GM21576 (cell line): ENCODE measurements at regions not wholly inside any gene's neighbourhood (a gene's known extent, or its start where the extent isn't known, plus 50 kb on each side); places are given as distances from the start of the nearest gene placed in this dataset.

Experiments used
- ATAC-seq: cut with Tn5 transposase; IDR thresholded peaks from one replicate; pipeline ENCODE4 v1.9.1; 2021; ENCODE audit warnings: mild to moderate bottlenecking, moderate library complexity; ENCODE audit not compliant: unreplicated experiment

DNA sequence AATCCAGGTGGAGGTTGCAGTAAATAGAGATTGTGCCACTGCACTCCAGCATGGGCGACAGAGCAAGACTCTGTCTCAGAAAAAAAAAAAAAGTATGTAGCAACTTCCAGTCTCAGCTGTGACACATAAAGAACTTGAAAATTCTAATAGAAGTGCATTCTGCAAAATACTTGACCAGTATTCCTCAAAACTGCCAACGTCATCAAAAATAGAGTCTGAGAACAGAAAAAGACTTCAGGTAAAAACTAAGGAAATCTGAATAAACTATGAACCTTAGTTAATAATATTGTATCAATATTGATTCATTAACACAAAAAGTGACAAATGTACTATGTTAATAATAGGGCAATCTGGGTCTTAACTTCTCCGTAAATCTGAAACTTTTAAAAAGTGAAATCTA is 76.7 kb upstream of the WDR75 start:
- ATAC-seq, result no peak

DNA sequence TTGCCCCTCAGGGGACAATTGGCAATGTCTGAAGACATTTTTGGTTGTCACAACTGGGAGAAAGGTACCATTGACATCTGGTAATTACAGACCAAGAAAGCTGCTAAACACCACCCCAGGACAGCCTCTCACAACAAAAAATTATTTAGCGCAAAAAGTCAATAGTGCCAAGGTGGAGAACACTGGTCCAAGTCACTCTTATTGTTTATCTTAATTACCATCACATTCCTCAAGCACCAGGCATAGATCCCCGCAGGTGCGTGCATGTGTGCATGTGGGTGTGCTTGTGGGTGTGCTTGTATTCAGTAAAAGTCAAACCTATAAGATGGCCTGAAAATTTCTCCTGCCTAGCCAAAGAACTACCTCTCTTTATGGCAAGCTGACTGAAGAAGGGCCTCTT is 74.9 kb upstream of the WDR75 start:
- no peak for ATAC-seq

DNA sequence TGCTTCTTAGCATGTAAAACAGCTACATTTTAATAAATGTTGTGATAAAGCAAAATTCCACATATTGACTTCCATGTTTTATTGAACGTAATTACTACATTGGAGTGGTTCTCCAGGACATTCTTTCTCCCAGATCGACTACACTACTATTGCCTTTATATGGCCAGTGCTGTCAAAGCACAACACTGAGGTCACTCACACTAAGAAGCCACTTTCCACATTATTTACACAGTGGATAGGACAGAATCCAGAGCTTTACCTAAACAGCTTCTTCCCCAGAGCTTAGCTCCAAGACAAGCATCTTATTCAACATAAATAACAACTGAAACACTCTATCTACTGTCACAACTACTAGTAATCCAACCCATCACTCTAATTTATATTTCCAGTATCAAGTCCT is 73.9 kb upstream of the WDR75 start:
- ATAC-seq, result no peak

DNA sequence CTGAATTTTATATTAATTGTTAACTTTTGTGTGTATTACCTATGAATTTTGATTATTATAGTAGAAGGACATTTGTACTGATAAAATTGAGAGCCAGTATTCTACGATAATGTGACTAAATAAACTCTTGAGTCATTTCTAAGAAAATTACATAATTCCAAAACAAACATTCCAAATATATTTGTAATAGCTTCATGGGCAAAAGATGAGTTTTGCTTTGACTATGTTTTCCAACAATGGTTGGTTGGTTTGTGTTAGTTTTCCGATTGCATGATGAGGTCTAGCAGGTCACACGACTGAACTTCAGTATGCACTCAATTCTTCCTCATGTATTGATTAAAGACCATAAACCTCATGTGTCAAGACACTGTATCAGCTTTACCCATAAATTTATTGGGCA is 71.7 kb upstream of the WDR75 start:
- ATAC-seq, result no peak

DNA sequence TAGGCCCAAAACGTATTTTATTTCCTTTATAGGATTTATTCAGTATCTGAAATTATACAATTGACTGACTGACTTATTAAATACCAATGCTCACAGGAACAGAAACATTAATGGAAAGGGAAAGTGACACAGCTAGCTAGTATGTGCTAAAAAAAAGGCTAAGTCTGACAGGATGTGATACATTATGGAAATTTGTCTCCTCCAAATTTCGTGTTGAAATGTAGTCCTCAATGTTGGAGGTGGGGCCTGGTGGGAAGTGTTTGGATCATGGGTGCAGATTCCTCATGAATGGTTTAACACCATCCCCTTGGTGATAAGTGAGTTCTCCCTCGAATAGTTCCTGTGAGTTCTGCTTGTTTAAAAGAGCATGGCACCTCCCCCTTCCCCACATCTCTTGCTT is 70.6 kb upstream of the WDR75 start:
- no peak for ATAC-seq

DNA sequence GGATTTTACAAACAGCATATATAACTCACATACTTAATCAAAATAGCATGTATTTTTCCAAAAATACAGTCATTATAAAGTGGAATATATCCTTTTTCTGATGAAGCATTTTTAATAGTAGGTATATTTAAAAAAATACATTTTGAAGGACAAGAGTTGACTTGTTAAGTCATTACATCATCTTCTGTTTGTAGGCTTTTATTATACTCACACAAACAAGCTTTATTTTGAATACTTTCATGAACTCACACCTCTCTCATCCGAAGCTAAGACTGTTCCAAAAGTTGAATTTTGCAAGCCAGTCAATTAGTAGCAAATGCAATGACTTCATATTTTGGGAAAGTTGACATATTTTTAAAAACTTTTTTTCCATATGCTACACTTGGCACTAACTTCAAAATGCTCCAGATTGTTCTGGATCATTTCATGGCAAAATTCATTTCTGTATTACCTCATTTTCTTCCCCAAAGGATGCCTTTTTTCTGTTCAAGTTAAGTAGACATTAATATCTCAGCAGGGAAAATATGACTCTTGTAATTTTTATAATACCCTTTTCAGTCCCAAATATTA is 68.5 kb upstream of the WDR75 start:
- ATAC-seq, result no peak

DNA sequence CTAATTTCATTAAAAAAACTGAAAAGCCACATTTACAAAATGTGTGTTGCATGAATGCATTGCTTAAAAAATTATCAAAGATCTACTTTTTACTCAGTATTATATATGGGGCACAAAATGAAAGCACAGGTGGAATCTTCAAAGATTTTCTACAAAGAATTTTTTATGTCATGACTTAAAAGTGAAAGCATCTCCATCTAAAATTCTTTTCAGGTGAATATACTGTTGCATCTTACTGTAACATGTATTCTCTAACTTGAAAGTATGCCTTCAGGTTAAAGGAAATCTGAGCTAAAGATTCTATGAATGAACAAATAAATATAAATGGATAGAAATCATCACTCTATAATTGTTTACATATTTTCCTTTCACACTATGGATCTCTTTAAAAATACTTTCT is 66.8 kb upstream of the WDR75 start:
- no peak for ATAC-seq

DNA sequence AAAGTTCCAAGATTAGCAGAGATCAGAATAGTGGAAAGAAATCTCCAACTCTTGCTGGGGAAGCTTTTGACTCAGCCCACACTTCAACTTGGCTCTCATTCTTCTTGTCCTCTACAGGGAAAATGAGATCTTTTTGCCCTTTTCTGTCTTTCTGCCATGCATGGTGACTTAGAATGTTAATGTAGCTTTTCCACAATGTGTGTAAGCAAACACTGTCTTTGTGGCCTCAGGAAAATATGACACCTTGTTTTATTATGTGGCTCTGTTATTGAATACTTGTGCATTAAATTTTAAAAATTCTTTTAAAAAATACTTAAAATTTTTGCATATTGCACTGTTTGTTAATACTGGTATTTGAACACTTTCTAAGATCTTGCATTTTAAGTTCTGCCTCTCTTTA is 65.4 kb upstream of the WDR75 start:
- ATAC-seq, result no peak

DNA sequence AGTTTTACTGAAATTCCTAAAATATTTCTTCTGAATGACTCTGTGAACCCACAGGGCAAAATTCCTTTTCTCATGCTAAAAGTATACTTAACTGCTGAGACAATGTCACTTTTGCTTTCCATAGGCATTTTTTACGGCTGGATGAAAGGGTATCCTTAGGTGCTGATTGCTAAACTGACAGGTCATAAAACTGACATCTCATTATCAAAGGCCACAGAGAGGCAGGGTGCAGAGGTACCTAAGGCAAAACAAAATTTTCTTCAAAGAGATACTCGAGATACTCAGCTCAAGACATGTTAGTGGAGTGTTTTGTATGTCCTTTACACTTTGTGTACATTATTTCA is 62.0 kb upstream of the WDR75 start:
- ATAC-seq, result no peak

DNA sequence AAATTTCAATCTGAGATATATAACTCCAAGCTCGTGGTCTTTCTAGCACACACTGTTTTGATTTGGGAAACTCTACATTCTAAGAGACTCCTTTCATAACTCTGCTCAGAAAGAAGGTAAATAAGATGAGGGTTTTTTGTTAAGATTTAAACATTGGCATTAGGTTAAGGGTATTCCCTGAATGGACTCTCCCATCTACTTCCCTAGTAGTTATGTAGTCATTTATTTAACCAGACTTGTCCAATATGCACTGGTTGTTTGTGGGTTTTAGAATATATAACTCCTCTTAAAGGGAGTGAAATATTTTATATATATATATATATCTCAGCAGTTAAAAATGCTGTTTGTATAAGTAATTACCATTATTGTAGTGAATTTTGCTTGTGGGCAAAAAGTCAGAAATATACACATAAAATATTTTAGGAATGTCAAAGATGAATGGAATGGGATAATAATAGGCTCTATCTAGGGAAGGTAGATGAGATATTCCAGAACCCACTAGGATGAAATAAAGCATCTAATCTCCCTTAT is 61.5 kb upstream of the WDR75 start:
- no peak for ATAC-seq

DNA sequence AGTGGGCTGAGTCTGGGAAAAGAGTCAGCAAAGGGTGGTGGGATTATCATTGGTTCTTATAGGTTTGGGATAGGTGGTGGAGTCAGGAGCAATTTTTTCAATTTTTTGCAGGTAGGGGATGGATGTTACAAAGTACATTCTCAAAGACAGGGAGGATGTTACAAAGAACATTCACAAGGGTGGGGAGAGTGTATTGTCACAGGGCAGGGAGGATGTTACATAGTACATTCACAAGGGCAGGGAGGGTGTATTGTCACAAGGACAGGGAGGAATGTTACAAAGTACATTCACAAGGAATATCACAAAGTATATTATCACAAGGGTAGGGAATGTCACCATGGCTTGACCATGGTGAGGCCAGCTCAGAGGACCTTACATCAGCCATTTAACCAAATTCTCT is 58.6 kb upstream of the WDR75 start:
- no peak for ATAC-seq

DNA sequence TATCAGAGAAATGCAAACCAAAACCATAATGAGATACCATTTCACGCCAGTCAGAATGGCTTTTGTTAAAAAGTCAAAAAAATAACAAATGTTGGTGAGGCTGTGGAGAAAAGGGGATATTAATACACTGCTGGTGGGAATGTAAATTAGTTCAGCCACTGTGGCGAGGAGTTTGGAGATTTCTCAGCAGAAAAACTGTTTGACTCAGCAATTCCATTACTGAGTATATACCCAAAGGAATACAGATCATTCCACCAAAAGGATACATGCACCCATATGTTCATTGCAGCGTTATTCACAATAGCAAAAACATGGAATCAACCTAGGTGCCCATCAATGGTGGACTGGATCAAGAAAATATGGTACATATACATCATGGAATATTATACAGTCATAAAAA is 54.5 kb upstream of the WDR75 start:
- ATAC-seq, result no peak

DNA sequence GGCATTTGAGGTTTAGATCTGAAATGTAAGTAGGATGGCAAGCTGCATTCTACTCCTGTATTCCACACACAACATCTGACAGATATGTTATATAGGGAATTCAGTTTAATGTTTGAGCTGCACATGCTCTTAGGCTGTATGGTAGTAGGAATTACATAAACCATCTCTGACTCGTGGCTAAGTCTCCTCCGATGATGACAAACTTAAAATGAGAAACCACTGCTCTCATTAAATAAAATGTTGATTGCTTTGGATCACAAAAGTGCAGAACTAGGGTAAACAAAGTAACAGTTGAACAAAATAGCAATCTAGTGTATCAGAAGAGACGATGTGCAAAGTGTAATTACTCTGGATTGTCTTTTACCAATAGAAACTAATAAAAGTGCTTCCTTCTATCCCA is 50.1 kb upstream of the WDR75 start:
- no peak for ATAC-seq
